ENCODE measurements at regions not wholly inside any gene's neighbourhood (a gene's known extent, or its start where the extent isn't known, plus 50 kb on each side); places are given as distances from the start of the nearest gene placed in this dataset.
"Not testable (repeated sequence)": the region's sequence is repeated elsewhere in the genome, so short reads cannot be mapped to it uniquely, and the experiment has no call there.

- Mint-ChIP-seq H3K9me3 (no peaks in the 10 kb centered on the region), H3K27me3 (no peaks in the 10 kb centered on the region), H3K4me3 (no peak overlapping the region), H3K27ac (no peak overlapping the region), H3K4me1 (ENCODE audit: low read depth) (peaks cover 3% of the 10 kb centered on the region), H3K36me3 (ENCODE audit: low read depth) (no peaks in the 10 kb centered on the region)
Observed at GRCh38 chr1:24248859-24249258, 61.8 kb upstream of the IFNLR1 start.

- H3K36me3 Mint-ChIP-seq (ENCODE audit: low read depth); H3K27ac Mint-ChIP-seq; H3K4me1 Mint-ChIP-seq (ENCODE audit: low read depth); H3K27me3 Mint-ChIP-seq; H3K9me3 Mint-ChIP-seq; H3K4me3 Mint-ChIP-seq: not testable (repeated sequence)
Observed at GRCh38 chr1:24247337-24247736, 60.2 kb upstream of the IFNLR1 start.

GRCh38 chr1:24244519-24245268 lies 57.6 kb upstream of the IFNLR1 start:
- no peaks in the 10 kb centered on the region for H3K27me3 Mint-ChIP-seq
- no peaks in the 10 kb centered on the region for H3K9me3 Mint-ChIP-seq
- peaks cover 3% of the 10 kb centered on the region for H3K4me1 Mint-ChIP-seq (ENCODE audit: low read depth)
- no peak overlapping the region for H3K4me3 Mint-ChIP-seq
- H3K36me3 Mint-ChIP-seq (ENCODE audit: low read depth) = no peaks in the 10 kb centered on the region
- no peak overlapping the region for H3K27ac Mint-ChIP-seq

GRCh38 chr1:24237750-24238395 lies 50.8 kb upstream of the IFNLR1 start:
- no peaks in the 10 kb centered on the region for H3K9me3 Mint-ChIP-seq
- H3K27ac Mint-ChIP-seq = no peak overlapping the region
- H3K4me1 Mint-ChIP-seq (ENCODE audit: low read depth) = peaks cover 25% of the 10 kb centered on the region
- H3K27me3 Mint-ChIP-seq = peaks cover 23% of the 10 kb centered on the region
- no peaks in the 10 kb centered on the region for H3K36me3 Mint-ChIP-seq (ENCODE audit: low read depth)
- no peak overlapping the region for H3K4me3 Mint-ChIP-seq

GRCh38 chr1:24236789-24237371 lies 49.8 kb upstream of the IFNLR1 start:
- Mint-ChIP-seq H3K4me1 (ENCODE audit: low read depth) (peaks cover 25% of the 10 kb centered on the region), H3K27ac (peak overlapping the region; percentile 49), H3K9me3 (no peaks in the 10 kb centered on the region), H3K27me3 (peaks cover 23% of the 10 kb centered on the region), H3K36me3 (ENCODE audit: low read depth) (no peaks in the 10 kb centered on the region), H3K4me3 (no peak overlapping the region)

Data from stimulated activated naive CD8-positive, alpha-beta T cell treated with anti-CD3 and anti-CD28 coated beads, Interleukin-15, Interleukin-2, amounts not matched to agents 100 ng/mL and 50 ng/mL, for 24 hours (primary cell).